Adipocyte (in vitro differentiated cells): ENCODE measurements at regions not wholly inside any gene's neighbourhood (a gene's known extent, or its start where the extent isn't known, plus 50 kb on each side); places are given as distances from the start of the nearest gene placed in this dataset.
A peak's percentile ranks its signal among the peaks of the same experiment; 100 is the strongest.

Source experiments
- DNase-seq: peaks from one replicate; pipeline ENCODE4 v3.0.0-alpha.2; 2015; ENCODE audit warnings: low read depth
- H3K27me3 ChIP-seq: replicated peaks from 2 replicates; pipeline ENCODE4 v1.7.0; 2013; ENCODE audit warnings: mild to moderate bottlenecking, low read length, moderate library complexity; ENCODE audit not compliant: control insufficient read depth, insufficient read depth
- H3K36me3 ChIP-seq: 2 replicates; pipeline ENCODE4 v1.7.0; 2013; ENCODE audit warnings: low read length, mild to moderate bottlenecking, moderate library complexity; ENCODE audit not compliant: control insufficient read depth, insufficient read depth, severe bottlenecking
- H3K4me1 ChIP-seq: 2 replicates; pipeline ENCODE4 v1.7.0; 2013; ENCODE audit warnings: mild to moderate bottlenecking, low read length, moderate library complexity; ENCODE audit not compliant: control insufficient read depth, insufficient read depth
- H3K4me3 ChIP-seq: 2 replicates; pipeline ENCODE4 v1.7.0; 2013; ENCODE audit warnings: mild to moderate bottlenecking, low read length, moderate library complexity
- H3K9ac ChIP-seq: 2 replicates; pipeline ENCODE4 v1.7.0; 2013; ENCODE audit warnings: mild to moderate bottlenecking, low read length, moderate library complexity
- H3K9me3 ChIP-seq: 2 replicates; pipeline ENCODE4 v1.7.0; 2013; ENCODE audit warnings: mild to moderate bottlenecking, low read length, moderate library complexity; ENCODE audit not compliant: control insufficient read depth

- Histone ChIP-seq H3K9me3 (no peaks in the 10 kb centered on the region), H3K9ac (no peak overlapping the region), H3K27me3 (no peaks in the 10 kb centered on the region), H3K36me3 (no peaks in the 10 kb centered on the region), H3K4me1 (no peaks in the 10 kb centered on the region), H3K4me3 (no peak overlapping the region)
- no peak for DNase-seq
Observed at GRCh38 chr13:64774915-64775314, 2455.2 kb downstream of the PCDH9 start.

- Histone ChIP-seq H3K27me3 (no peaks in the 10 kb centered on the region), H3K9me3 (no peaks in the 10 kb centered on the region), H3K4me3 (no peak overlapping the region), H3K4me1 (no peaks in the 10 kb centered on the region), H3K36me3 (no peaks in the 10 kb centered on the region), H3K9ac (no peak overlapping the region)
- DNase-seq = no peak
Observed at GRCh38 chr13:64770743-64771142, 2459.4 kb downstream of the PCDH9 start.

GRCh38 chr13:64767054-64767453 lies 2463.1 kb downstream of the PCDH9 start:
- Histone ChIP-seq H3K4me1 (no peaks in the 10 kb centered on the region), H3K36me3 (no peaks in the 10 kb centered on the region), H3K9ac (no peak overlapping the region), H3K9me3 (no peaks in the 10 kb centered on the region), H3K4me3 (no peak overlapping the region), H3K27me3 (no peaks in the 10 kb centered on the region)
- DNase-seq = no peak

GRCh38 chr13:64765636-64766035 lies 2464.5 kb downstream of the PCDH9 start:
- Histone ChIP-seq H3K36me3 (no peaks in the 10 kb centered on the region), H3K9ac (no peak overlapping the region), H3K4me1 (no peaks in the 10 kb centered on the region), H3K9me3 (no peaks in the 10 kb centered on the region), H3K4me3 (no peak overlapping the region), H3K27me3 (no peaks in the 10 kb centered on the region)
- DNase-seq = no peak

GRCh38 chr13:64758521-64759244 lies 2471.5 kb downstream of the PCDH9 start:
- no peak overlapping the region for H3K4me3 ChIP-seq
- peaks cover 3% of the 10 kb centered on the region for H3K4me1 ChIP-seq
- H3K9ac ChIP-seq = no peak overlapping the region
- H3K9me3 ChIP-seq = no peaks in the 10 kb centered on the region
- H3K36me3 ChIP-seq = no peaks in the 10 kb centered on the region
- no peaks in the 10 kb centered on the region for H3K27me3 ChIP-seq
- DNase-seq = peak; percentile 11

DNA sequence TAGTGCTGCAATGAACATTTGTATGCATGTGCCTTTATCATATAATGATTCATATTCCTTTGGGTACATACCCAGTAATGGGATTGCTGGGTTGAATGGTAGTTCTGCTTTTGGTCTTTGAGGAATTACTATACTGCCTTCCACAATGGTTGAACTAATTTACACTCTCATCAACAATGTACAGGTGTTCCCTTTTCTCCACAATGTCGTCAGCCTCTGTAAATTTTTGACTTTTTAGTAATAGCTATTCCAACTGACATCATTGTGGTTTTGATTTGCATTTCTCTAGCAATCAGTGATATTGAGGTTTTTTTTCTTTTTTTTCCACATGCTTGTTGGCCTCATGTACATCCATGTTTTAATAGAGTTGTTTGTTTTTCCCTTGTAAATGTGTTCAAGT lies 2473.5 kb downstream of the PCDH9 start:
- no peak overlapping the region for H3K4me3 ChIP-seq
- H3K9ac ChIP-seq = no peak overlapping the region
- H3K9me3 ChIP-seq = no peaks in the 10 kb centered on the region
- no peaks in the 10 kb centered on the region for H3K27me3 ChIP-seq
- no peaks in the 10 kb centered on the region for H3K36me3 ChIP-seq
- H3K4me1 ChIP-seq = peaks cover 8% of the 10 kb centered on the region
- no peak for DNase-seq

DNA sequence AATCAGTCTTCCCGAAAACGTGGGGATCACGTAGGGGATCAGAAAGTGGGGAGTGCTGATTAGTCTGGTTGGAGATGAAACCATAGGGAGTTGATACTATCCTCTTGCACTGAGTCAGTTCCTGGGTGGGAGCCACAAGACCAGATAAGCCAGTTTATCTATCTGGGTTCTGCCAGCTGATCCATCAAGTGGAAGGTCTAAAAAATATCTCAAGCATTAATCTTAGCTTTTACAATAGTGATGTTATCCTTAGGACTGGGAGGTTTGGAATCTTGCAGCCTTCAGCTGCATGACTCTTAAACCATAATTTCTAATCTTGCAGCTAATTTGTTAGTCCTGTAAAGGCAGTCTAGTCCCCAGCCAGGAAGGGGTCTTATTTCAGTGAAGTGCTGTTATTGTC lies 2474.2 kb downstream of the PCDH9 start:
- Histone ChIP-seq H3K4me3 (no peak overlapping the region), H3K27me3 (no peaks in the 10 kb centered on the region), H3K4me1 (peaks cover 8% of the 10 kb centered on the region), H3K36me3 (no peaks in the 10 kb centered on the region), H3K9me3 (no peaks in the 10 kb centered on the region), H3K9ac (no peak overlapping the region)
- DNase-seq = no peak

DNA sequence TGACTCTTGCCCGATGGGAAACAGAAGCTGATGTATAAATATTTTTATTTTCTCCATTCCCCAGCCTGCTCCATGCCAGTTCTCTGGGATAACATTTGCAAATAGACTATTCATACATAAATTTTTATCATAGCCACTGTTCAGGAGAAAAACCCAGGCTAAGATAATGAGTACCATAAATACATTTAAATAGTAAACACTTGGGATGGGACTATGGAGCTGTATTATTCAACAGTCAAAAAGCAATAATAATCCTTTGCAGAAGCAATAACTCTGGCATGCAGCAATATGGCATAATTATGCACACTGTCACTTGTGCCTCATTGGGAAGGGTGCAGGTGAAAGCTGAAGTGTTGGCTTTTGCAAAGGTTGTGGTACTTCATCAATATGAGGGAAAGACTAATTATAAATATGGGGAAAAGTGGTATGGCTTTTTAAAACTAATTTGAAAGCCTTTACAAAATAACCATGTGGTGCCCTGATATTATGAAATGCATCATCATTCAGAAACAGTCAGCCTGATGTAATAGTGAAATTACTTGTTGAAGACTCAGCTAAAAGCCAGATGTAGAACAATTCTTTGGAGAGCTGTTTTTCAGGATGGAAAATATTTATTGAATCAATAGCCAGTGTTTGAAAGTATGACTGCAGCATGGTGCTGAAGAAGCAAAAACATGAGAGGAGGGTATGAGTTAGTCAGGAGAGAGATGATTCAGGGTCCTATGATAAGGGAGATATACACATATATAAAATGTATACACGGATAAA lies 2476.7 kb downstream of the PCDH9 start:
- H3K36me3 ChIP-seq = no peaks in the 10 kb centered on the region
- DNase-seq = peak; percentile 50
- peaks cover 5% of the 10 kb centered on the region for H3K4me1 ChIP-seq
- H3K9me3 ChIP-seq = no peaks in the 10 kb centered on the region
- H3K9ac ChIP-seq = no peak overlapping the region
- H3K27me3 ChIP-seq = no peaks in the 10 kb centered on the region
- no peak overlapping the region for H3K4me3 ChIP-seq

- DNase-seq = no peak
- Histone ChIP-seq H3K4me1 (peaks cover 5% of the 10 kb centered on the region), H3K9me3 (no peaks in the 10 kb centered on the region), H3K4me3 (no peak overlapping the region), H3K27me3 (no peaks in the 10 kb centered on the region), H3K36me3 (no peaks in the 10 kb centered on the region), H3K9ac (no peak overlapping the region)
Observed at GRCh38 chr13:64749301-64749700, 2480.8 kb downstream of the PCDH9 start.

DNA sequence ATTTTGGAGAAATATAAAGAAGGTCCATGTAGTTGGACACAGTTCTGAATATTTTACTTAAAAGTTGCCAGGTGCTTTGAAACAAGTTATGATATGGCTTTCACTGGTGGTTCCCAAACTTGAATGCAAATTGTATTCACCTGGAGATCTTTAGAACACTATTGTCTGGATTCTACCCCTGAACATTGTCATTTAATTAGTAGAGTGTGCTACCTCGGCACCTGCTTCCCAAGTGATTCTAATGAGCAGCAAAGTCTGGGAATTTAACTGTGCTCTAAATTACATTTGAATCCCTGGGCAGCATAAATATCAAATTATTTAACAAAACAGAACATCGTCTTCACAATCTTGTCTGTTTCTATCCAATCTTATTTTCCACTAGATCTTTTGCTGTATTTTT lies 2483.3 kb downstream of the PCDH9 start:
- Histone ChIP-seq H3K27me3 (no peaks in the 10 kb centered on the region), H3K9me3 (no peaks in the 10 kb centered on the region), H3K36me3 (no peaks in the 10 kb centered on the region), H3K4me3 (no peak overlapping the region), H3K9ac (no peak overlapping the region), H3K4me1 (no peaks in the 10 kb centered on the region)
- DNase-seq = no peak

DNA sequence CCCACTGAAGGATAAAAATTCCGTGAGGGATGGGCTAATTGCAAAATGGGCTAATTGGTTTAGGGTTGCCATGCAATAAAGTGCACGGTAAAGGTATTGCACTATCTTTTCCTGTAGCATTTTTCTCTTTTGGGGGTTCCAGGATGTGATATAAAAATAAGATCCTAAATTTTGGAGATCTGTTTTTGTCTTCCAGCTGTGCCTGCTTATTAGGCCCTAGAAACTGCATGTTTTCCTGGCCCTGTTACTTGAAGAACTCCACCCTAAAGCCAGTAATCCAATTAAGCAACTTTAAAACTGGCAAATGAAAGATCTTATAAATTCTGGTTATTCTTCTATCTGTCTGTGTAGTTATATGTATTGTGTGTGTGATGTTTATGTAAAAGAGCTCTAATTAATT lies 2489.6 kb downstream of the PCDH9 start:
- no peaks in the 10 kb centered on the region for H3K36me3 ChIP-seq
- no peaks in the 10 kb centered on the region for H3K4me1 ChIP-seq
- no peaks in the 10 kb centered on the region for H3K27me3 ChIP-seq
- no peak overlapping the region for H3K9ac ChIP-seq
- H3K4me3 ChIP-seq = no peak overlapping the region
- H3K9me3 ChIP-seq = peaks cover 6% of the 10 kb centered on the region
- no peak for DNase-seq
